HG02943 (cell line): ENCODE measurements at regions not wholly inside any gene's neighbourhood (a gene's known extent, or its start where the extent isn't known, plus 50 kb on each side); places are given as distances from the start of the nearest gene placed in this dataset.
"Not testable (repeated sequence)": the region's sequence is repeated elsewhere in the genome, so short reads cannot be mapped to it uniquely, and the experiment has no call there.

Experiments
- ATAC-seq: cut with Tn5 transposase; IDR thresholded peaks from one replicate; pipeline ENCODE4 v1.9.1; 2021; ENCODE audit warnings: mild to moderate bottlenecking, low read depth, moderate library complexity; ENCODE audit not compliant: unreplicated experiment

DNA sequence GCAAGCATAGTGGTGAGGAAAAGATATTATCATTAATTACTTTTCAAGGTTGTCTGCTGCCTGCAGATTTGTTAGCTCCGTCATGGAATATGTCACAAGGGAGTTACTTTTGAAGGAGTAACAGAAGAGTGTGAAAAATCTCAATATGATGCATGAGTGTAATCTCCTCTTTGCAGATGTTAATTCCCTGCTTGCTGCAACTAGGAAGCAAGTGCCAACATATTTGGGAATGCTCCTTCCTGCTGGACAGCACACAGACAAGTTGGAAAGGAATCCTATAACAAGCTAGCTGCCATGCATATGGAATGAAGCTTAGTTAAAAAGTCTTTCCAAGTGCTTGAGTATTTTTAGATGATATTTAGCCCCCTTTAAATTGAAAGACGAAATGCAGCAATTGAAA lies 2023.6 kb upstream of the CDH6 start:
- ATAC-seq, result no peak

DNA sequence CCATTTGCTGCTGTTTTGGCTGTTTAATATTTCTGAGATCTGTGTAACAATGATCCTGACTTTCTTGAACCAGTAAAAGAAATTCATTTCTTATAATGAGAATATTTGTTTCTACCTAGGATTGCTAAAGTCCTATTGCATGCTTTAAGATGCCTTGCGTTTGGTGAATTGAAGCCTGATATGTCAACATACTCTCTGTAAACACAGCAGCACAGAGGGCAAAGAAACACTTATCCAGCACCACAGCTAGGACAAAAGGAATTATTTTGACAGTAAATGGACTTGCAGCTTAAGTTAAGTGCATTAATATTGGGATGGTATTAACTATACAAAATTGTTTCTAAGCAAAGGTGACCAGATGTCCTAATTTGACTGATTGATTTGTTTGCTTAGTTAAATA lies 2031.2 kb upstream of the CDH6 start:
- no peak for ATAC-seq

- no peak for ATAC-seq
Observed at GRCh38 chr5:29161399-29162291, 2031.8 kb upstream of the CDH6 start.

GRCh38 chr5:29157975-29158374 lies 2035.5 kb upstream of the CDH6 start:
- no peak for ATAC-seq

- no peak for ATAC-seq
Observed at GRCh38 chr5:29150840-29151239, 2042.6 kb upstream of the CDH6 start.

DNA sequence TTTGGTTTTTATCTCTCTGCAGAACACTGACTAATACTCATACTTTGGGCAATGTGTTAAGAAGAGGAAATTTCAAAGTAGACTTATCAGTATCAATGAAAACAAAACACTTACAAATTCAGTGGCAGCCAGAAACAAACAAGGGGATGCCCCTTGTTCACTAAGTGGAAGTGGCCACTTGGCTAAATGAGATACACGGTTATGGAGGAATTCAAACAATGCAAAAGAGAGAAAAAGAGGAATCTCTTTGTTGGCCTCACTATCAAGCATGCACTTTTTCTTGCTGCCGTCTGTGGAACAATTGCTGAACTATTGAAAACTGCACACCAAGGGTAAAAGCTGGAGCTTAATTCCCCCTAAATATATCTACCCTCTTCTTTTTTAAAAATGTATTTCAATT lies 2044.9 kb upstream of the CDH6 start:
- ATAC-seq, result no peak

GRCh38 chr5:29148073-29148472 lies 2045.4 kb upstream of the CDH6 start:
- ATAC-seq, result no peak

GRCh38 chr5:29143266-29143665 lies 2050.2 kb upstream of the CDH6 start:
- no peak for ATAC-seq

GRCh38 chr5:29134418-29134817 lies 2059.1 kb upstream of the CDH6 start:
- no peak for ATAC-seq

DNA sequence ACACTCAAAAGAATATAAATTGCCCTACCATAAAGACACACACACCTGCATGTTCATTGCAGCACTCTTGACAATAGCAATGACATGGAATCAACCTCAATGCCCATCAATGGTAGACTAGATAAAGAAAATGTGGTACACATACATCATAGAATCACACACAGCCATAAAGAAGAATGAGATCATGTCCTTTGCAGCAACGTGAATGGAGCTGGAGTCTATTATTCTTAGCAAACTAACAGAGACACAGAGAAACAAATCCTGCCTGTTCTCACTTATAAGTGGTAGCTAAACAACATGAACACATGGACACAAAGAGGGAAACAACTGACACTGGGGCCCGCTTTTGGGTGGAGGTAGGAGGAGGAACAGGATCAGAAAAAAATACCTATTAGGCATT lies 2062.2 kb upstream of the CDH6 start:
- no peak for ATAC-seq

GRCh38 chr5:29130786-29131185 lies 2062.7 kb upstream of the CDH6 start:
- ATAC-seq, result no peak

- ATAC-seq, result not testable (repeated sequence)
Observed at GRCh38 chr5:29127524-29128156, 2065.8 kb upstream of the CDH6 start.

GRCh38 chr5:29126462-29126861 lies 2067.0 kb upstream of the CDH6 start:
- not testable (repeated sequence) for ATAC-seq

DNA sequence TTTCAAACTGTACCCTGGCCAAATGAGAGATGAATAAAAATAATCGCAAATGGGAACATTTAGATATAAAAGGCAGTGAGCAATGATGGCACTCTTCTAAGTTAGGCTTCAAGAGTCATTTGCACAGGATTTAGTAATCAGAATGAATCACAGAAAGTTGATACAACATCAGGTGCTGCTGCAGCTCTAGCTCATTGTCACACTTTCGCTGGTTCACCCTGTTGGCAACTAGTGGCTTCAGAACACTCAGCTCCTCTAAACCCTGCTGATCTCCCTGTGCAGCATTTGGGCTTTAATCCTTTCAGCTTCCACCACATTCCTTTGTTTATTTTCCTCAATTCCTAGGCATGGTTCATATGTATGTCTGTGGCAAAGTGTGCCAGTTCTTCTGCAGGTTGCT lies 2071.2 kb upstream of the CDH6 start:
- no peak for ATAC-seq

- ATAC-seq, result no peak
Observed at GRCh38 chr5:29114331-29114768, 2076.0 kb upstream of the CDH9 start.

- ATAC-seq, result no peak
Observed at GRCh38 chr5:29113516-29113915, 2075.1 kb upstream of the CDH9 start.

GRCh38 chr5:29099585-29099984 lies 2061.2 kb upstream of the CDH9 start:
- no peak for ATAC-seq

DNA sequence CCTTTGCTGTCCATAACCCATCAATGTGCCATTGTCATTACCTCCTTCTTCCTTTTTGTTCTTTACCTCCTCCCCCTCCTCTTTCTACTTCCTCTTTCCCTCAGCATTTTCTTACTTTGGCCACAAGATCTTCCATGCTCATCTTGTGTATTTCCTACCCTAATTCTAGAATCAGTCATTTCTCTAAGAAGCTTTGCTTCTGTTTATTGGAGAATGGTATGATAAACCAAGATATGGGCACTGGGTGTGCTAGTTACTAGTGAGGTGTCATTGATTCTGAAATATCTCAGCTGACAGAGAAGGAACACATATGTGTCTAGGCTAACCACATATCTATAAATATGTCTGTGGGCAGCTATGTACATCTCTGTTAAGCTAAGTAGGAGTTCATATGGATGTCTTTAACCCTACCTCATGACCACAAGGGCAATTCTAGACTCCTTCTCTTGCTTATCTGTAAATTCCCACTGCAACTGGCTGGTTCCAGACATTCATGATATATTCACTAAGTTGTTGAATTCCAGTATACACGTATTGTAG lies 2051.3 kb upstream of the CDH9 start:
- no peak for ATAC-seq

GRCh38 chr5:29085142-29085541 lies 2046.8 kb upstream of the CDH9 start:
- no peak for ATAC-seq

- ATAC-seq, result no peak
Observed at GRCh38 chr5:29079771-29080170, 2041.4 kb upstream of the CDH9 start.

DNA sequence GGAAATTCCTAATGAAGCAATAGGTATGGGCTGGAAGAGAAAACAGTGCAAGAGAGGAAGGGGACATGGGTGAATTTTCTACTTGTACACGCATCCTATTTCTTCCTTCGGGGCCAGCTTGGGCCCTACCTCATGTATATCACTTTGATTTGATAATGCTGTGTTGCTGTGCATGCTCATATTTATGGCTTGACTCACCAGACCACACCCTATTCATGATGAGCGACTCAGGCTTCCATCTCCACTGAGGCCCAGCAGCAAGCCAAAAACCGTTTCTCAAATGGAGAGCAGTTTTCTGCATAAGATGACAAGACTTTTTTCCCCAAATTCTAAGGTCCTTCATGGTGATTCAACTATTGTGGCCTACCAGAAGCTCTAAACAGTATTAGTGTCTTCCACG lies 2039.1 kb upstream of the CDH9 start:
- ATAC-seq, result no peak

DNA sequence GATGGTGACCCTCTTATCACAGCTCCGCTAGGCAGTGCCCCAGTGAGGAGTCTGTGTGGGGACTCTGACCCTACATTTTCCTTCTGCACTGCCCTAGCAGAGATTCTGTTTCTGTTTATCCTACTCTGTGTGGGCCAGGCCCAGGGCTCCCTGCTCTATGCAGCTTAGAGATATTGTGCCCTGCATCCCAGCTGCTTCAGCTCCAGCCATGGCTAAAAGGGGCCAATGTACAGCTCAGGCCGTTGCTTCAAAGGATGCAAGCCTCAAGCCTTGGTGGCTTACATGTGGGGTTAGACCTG lies 2030.7 kb upstream of the CDH9 start:
- ATAC-seq, result no peak
